Left ventricle myocardium inferior (tissue), 1 donor: ENCODE measurements at regions not wholly inside any gene's neighbourhood (a gene's known extent, or its start where the extent isn't known, plus 50 kb on each side); places are given as distances from the start of the nearest gene placed in this dataset.
A peak's percentile ranks its signal among the peaks of the same experiment; 100 is the strongest.

Source experiments
- DNase-seq: peaks from one replicate; pipeline ENCODE4 v3.0.0-alpha.2; 2020
- H3K27ac ChIP-seq: fragments of 200-600 bp; replicated peaks from 2 replicates; pipeline ENCODE4 v1.8.0; 2021
- H3K27me3 ChIP-seq: fragments of 200-600 bp; 2 replicates; pipeline ENCODE4 v1.8.0; 2021; ENCODE audit warnings: low read depth
- H3K36me3 ChIP-seq: fragments of 200-600 bp; 2 replicates; pipeline ENCODE4 v1.8.0; 2021
- H3K4me1 ChIP-seq: fragments of 200-600 bp; 2 replicates; pipeline ENCODE4 v1.8.0; 2021
- H3K4me3 ChIP-seq: fragments of 200-600 bp; 2 replicates; pipeline ENCODE4 v1.8.0; 2021; ENCODE audit warnings: mild to moderate bottlenecking, moderate library complexity
- H3K9me3 ChIP-seq: fragments of 200-600 bp; replicated peaks from 2 replicates; pipeline ENCODE4 v1.8.0; 2021
- CTCF ChIP-seq: fragments of 200-600 bp; IDR thresholded peaks from 2 replicates; pipeline ENCODE4 v1.8.0; 2021; ENCODE audit warnings: antibody characterized with exemption, mild to moderate bottlenecking, borderline replicate concordance
- intact Hi-C: fragments of 100-400 bp; cut with micrococcal nuclease; formaldehyde crosslinking; loops from one replicate; pipeline ENCODE4 v1.11.0; 2022
- donor health status: DM: no; HTN: yes; CAD: no; lungs with severe emphysema.

- H3K4me3 ChIP-seq: no peak overlapping the region
These were observed 282.2 kb upstream of the SYT4 start for GRCh38 chr18:43559507-43559906.

GRCh38 chr18:43563780-43564179, 286.5 kb upstream of the SYT4 start:
- Histone ChIP-seq H3K4me3 (no peak overlapping the region), H3K27ac (no peak overlapping the region), H3K36me3 (no peaks in the 10 kb centered on the region), H3K9me3 (no peaks in the 10 kb centered on the region), H3K4me1 (no peaks in the 10 kb centered on the region), H3K27me3 (peaks cover 38% of the 10 kb centered on the region)
- intact Hi-C loops: no loop called here
- DNase-seq: no peak
- TF ChIP-seq CTCF: peak; percentile 57

More at GRCh38 chr18:43559507-43559906, 282.2 kb upstream of the SYT4 start:
- peaks cover 9% of the 10 kb centered on the region for H3K9me3 ChIP-seq
- DNase-seq: no peak
- no peak for TF ChIP-seq CTCF
- no peak overlapping the region for H3K27ac ChIP-seq
- H3K36me3 ChIP-seq: no peaks in the 10 kb centered on the region
- H3K27me3 ChIP-seq: peaks cover 35% of the 10 kb centered on the region
- no peaks in the 10 kb centered on the region for H3K4me1 ChIP-seq
- intact Hi-C loops: no loop called here

- intact Hi-C loops: no loop called here
- TF ChIP-seq CTCF: no peak
- Histone ChIP-seq H3K4me3 (no peak overlapping the region), H3K27ac (no peak overlapping the region), H3K4me1 (no peaks in the 10 kb centered on the region), H3K36me3 (no peaks in the 10 kb centered on the region), H3K27me3 (peaks cover 15% of the 10 kb centered on the region), H3K9me3 (no peaks in the 10 kb centered on the region)
- no peak for DNase-seq
These were observed 293.3 kb upstream of the SYT4 start for GRCh38 chr18:43570593-43570992.

GRCh38 chr18:43571078-43571689, 293.9 kb upstream of the SYT4 start:
- intact Hi-C loops: no loop called here
- Histone ChIP-seq H3K4me1 (no peaks in the 10 kb centered on the region), H3K9me3 (no peaks in the 10 kb centered on the region), H3K27ac (no peak overlapping the region), H3K36me3 (no peaks in the 10 kb centered on the region), H3K4me3 (no peak overlapping the region), H3K27me3 (peaks cover 15% of the 10 kb centered on the region)
- peak; percentile 75 for TF ChIP-seq CTCF
- DNase-seq: no peak

- no peaks in the 10 kb centered on the region for H3K36me3 ChIP-seq
- no peak overlapping the region for H3K4me3 ChIP-seq
- no peak for DNase-seq
- H3K27me3 ChIP-seq: peaks cover 15% of the 10 kb centered on the region
- intact Hi-C loops: no loop called here
- no peaks in the 10 kb centered on the region for H3K9me3 ChIP-seq
- no peak overlapping the region for H3K27ac ChIP-seq
- TF ChIP-seq CTCF: no peak
- H3K4me1 ChIP-seq: no peaks in the 10 kb centered on the region
These were observed 294.9 kb upstream of the SYT4 start for GRCh38 chr18:43572163-43572562.

GRCh38 chr18:43574974-43575373, 297.7 kb upstream of the SYT4 start:
- Histone ChIP-seq H3K36me3 (no peaks in the 10 kb centered on the region), H3K4me3 (no peak overlapping the region), H3K9me3 (no peaks in the 10 kb centered on the region), H3K27ac (no peak overlapping the region), H3K27me3 (no peaks in the 10 kb centered on the region), H3K4me1 (no peaks in the 10 kb centered on the region)
- intact Hi-C loops: no loop called here
- no peak for TF ChIP-seq CTCF
- no peak for DNase-seq
